A673 (cell line): ENCODE measurements at regions not wholly inside any gene's neighbourhood (a gene's known extent, or its start where the extent isn't known, plus 50 kb on each side); places are given as distances from the start of the nearest gene placed in this dataset.

Experiments used
- EZH2 ChIP-seq: fragments of 200-600 bp; sonication (generic); IDR thresholded peaks from 2 replicates; pipeline ENCODE4 v1.6.1; 2017; ENCODE audit warnings: borderline replicate concordance, low read depth, mild to moderate bottlenecking, mixed read lengths, antibody characterized with exemption, low read length; ENCODE audit not compliant: poor library complexity, severe bottlenecking
- TF ChIP-seq, protein P1 (sequence below): fragments of 300-800, 200-600 bp; sonication (generic); conservative IDR thresholded peaks from 2 replicates; pipeline ENCODE4 v1.5.1; 2017; ENCODE audit warnings: low read depth, mild to moderate bottlenecking, antibody characterized with exemption, low read length, moderate library complexity, mixed read lengths

DNA sequence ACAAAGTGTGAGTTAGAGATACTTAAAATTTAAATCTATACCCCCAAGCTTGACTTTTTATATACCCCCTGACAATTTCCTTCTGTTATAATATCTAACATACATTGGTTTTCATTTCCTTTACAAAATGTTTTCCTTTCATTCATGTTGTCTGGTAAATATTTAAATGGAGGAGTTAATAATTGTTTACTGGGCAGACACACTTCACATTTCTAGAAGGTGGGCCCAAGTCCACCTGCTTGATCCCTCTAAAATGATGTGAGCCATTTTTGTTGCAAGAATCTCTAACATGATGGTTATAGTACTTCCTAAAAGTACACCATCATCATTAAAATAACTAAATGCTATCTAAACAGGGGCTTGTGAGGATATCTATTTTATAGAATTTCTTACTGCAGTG is 155.9 kb downstream of the FAM174A start:
- TF ChIP-seq, protein P1, sequence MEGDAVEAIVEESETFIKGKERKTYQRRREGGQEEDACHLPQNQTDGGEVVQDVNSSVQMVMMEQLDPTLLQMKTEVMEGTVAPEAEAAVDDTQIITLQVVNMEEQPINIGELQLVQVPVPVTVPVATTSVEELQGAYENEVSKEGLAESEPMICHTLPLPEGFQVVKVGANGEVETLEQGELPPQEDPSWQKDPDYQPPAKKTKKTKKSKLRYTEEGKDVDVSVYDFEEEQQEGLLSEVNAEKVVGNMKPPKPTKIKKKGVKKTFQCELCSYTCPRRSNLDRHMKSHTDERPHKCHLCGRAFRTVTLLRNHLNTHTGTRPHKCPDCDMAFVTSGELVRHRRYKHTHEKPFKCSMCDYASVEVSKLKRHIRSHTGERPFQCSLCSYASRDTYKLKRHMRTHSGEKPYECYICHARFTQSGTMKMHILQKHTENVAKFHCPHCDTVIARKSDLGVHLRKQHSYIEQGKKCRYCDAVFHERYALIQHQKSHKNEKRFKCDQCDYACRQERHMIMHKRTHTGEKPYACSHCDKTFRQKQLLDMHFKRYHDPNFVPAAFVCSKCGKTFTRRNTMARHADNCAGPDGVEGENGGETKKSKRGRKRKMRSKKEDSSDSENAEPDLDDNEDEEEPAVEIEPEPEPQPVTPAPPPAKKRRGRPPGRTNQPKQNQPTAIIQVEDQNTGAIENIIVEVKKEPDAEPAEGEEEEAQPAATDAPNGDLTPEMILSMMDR = no peak
- no peak for TF ChIP-seq EZH2
